ENCODE measurements at regions not wholly inside any gene's neighbourhood (a gene's known extent, or its start where the extent isn't known, plus 50 kb on each side); places are given as distances from the start of the nearest gene placed in this dataset.

DNA sequence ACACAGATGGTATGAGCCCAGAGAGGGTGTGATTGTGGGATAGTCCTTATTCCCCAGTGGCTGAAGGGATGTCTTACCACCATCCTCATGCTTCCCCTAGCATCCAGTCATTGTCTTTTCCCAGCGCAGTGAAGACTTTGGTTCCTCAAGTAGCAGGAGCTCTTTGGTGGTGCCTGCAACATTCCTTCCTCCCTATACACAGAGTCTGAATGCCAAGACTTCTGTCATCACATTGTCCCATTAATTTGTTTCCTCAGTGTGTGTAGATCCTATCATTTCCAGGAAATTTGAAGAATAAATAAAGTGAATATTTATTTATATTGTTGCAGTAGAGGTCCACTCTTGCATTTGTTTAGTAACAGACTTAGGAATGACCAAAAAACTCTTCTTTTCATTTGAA lies 147.2 kb downstream of the DACT1 start:
- Histone ChIP-seq H3K27me3 (no peaks in the 10 kb centered on the region), H3K9me3 (no peaks in the 10 kb centered on the region), H3K4me3 (no peak overlapping the region), H3K4me1 (no peaks in the 10 kb centered on the region), H3K36me3 (no peaks in the 10 kb centered on the region), H3K27ac (no peak overlapping the region)
- TF ChIP-seq POLR2A (IDR thresholded peaks at IDR 0.05) (no peak), CTCF (IDR thresholded peaks at IDR 0.05 in 4 of 5, conservative IDR thresholded peaks at IDR 0.05 in 1 of 5) (no peak)
- intact Hi-C loops (cut with DNase I; ENCODE audit: low total_unique reads): no loop called here
- ATAC-seq: no peak
- in situ Hi-C loops (cut with MboI; ENCODE audit: low sequenced_read_pairs in 4 of 4): no loop called here
- DNase-seq: no peak

DNA sequence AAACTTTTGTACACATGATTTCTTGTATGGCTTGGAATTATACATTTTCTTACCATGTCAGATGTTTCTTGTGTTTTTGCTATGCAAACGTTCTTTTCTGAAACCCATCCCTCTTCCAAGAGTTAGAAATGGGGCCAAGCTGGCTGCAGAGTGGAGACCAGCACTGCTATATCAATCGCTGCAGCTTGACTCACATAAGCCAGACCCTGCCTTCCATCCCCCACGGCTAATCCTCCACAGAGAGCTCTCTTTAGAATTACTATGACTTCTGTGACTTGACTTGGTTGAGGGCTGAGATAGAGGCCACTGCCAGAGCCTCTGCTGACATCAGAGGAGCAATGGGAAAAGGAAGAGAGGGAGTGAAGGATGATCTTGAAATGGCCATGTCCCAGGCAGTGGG lies 147.9 kb downstream of the DACT1 start:
- in situ Hi-C loops (cut with MboI; ENCODE audit: low sequenced_read_pairs in 4 of 4): no loop called here
- Histone ChIP-seq H3K9me3 (no peaks in the 10 kb centered on the region), H3K27me3 (no peaks in the 10 kb centered on the region), H3K36me3 (no peaks in the 10 kb centered on the region), H3K4me1 (no peaks in the 10 kb centered on the region), H3K27ac (no peak overlapping the region), H3K4me3 (no peak overlapping the region)
- TF ChIP-seq POLR2A (IDR thresholded peaks at IDR 0.05) (no peak), CTCF (IDR thresholded peaks at IDR 0.05 in 4 of 5, conservative IDR thresholded peaks at IDR 0.05 in 1 of 5) (no peak)
- DNase-seq: no peak
- ATAC-seq: no peak
- intact Hi-C loops (cut with DNase I; ENCODE audit: low total_unique reads): no loop called here

DNA sequence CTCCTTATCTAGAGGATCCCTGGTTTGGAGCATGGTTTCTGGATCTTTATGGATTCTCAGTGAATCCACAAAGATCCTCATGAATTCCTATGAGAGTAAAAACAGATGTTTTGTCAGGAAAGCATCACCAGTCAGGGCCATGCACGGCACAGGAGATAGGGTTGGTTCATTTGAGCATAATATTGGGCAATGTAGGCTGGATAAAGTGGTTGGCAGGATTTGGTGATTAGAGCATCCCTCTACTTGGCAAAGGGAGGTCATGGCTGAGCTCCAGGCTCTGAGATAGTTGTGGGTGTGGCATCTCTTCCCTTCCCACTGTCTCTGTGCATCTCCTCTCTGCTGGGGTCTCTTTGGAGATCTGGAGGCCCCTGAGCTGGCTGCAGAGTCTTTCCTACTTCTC lies 149.8 kb downstream of the DACT1 start:
- no peaks in the 10 kb centered on the region for H3K9me3 ChIP-seq
- no peaks in the 10 kb centered on the region for H3K27me3 ChIP-seq
- intact Hi-C loops (cut with DNase I; ENCODE audit: low total_unique reads): no loop called here
- TF ChIP-seq POLR2A (IDR thresholded peaks at IDR 0.05): no peak
- no peak for TF ChIP-seq CTCF (IDR thresholded peaks at IDR 0.05 in 4 of 5, conservative IDR thresholded peaks at IDR 0.05 in 1 of 5)
- H3K27ac ChIP-seq: no peak overlapping the region
- DNase-seq (no peak), ATAC-seq (no peak)
- no peaks in the 10 kb centered on the region for H3K4me1 ChIP-seq
- no peaks in the 10 kb centered on the region for H3K36me3 ChIP-seq
- no peak overlapping the region for H3K4me3 ChIP-seq
- in situ Hi-C loops (cut with MboI; ENCODE audit: low sequenced_read_pairs in 4 of 4): no loop called here

DNA sequence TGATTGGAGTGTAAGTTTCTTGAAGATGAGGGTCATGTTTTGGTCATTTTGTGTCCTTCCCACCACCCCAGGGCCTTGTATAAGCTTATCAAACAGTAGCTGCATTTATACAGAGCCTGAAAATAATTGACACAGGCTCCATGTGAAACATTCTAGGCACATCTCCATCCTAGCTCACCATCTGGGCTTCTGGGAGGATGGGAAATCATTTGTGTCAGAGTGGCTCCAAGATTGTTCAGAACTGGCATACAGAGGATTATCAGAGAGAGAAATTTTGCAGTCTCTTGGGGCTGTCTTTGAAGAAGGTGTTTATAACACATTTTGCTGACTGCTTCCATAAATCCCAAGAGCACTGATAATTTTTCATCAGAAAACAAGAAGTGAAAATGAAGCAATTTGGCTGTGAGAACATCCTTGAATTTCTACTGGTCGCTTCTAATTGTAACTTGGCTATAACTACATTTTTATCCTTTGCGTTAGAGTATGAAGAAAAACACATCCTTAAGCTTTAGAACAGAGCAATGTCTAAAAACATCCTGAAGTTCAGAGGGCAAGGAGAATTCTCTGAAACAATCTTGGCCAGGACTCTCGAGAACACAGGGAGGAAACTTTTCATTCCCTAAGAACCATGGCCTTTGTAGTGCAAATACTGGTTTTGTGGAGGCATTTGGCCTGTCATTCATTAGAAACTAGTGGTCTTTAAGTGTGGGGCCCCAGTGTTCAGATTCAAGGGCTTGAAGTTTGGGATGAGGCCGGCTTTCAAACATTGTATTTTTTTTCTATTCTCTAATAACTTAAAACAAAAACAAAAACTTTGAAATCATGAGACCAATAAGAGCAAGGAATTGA lies 151.1 kb downstream of the DACT1 start:
- intact Hi-C loops (cut with DNase I; ENCODE audit: low total_unique reads): no loop called here
- DNase-seq (no peak), ATAC-seq (no peak)
- no peak overlapping the region for H3K27ac ChIP-seq
- no peaks in the 10 kb centered on the region for H3K27me3 ChIP-seq
- in situ Hi-C loops (cut with MboI; ENCODE audit: low sequenced_read_pairs in 4 of 4): no loop called here
- H3K4me1 ChIP-seq: no peaks in the 10 kb centered on the region
- H3K9me3 ChIP-seq: no peaks in the 10 kb centered on the region
- no peak overlapping the region for H3K4me3 ChIP-seq
- no peaks in the 10 kb centered on the region for H3K36me3 ChIP-seq
- TF ChIP-seq POLR2A (IDR thresholded peaks at IDR 0.05) (no peak), CTCF (IDR thresholded peaks at IDR 0.05 in 4 of 5, conservative IDR thresholded peaks at IDR 0.05 in 1 of 5) (no peak)

DNA sequence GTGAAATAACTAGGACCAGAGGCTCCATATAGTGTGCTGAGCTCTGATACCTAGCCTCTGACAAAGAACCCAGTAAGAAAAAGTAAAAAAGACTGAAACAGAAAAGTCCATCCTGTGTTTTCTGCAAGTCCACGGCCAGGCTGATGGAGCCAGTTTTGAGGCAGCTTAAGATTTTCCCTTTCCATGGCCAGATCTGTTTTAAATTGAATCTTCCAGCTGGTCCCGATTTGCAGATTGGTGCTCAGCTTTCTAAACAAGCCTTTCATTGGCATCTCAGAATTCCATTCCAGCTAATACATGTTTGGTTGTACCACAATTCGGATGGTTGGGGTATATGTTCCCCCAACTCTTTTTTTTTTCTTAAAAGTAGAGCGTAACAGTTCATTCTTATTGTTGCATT lies 152.0 kb downstream of the DACT1 start:
- no peak overlapping the region for H3K4me3 ChIP-seq
- DNase-seq (no peak), ATAC-seq (no peak)
- H3K9me3 ChIP-seq: no peaks in the 10 kb centered on the region
- H3K27ac ChIP-seq: no peak overlapping the region
- TF ChIP-seq POLR2A (IDR thresholded peaks at IDR 0.05) (no peak), CTCF (IDR thresholded peaks at IDR 0.05 in 4 of 5, conservative IDR thresholded peaks at IDR 0.05 in 1 of 5) (no peak)
- in situ Hi-C loops (cut with MboI; ENCODE audit: low sequenced_read_pairs in 4 of 4) (no loop called here), intact Hi-C loops (cut with DNase I; ENCODE audit: low total_unique reads) (no loop called here)
- H3K36me3 ChIP-seq: no peaks in the 10 kb centered on the region
- H3K4me1 ChIP-seq: no peaks in the 10 kb centered on the region
- no peaks in the 10 kb centered on the region for H3K27me3 ChIP-seq

Measured in gastrocnemius medialis (tissue), 4 donors.